H1 (cell line): ENCODE measurements at regions not wholly inside any gene's neighbourhood (a gene's known extent, or its start where the extent isn't known, plus 50 kb on each side); places are given as distances from the start of the nearest gene placed in this dataset.

ENCODE experiments used
- EZH2 ChIP-seq: fragments of 200-600 bp; sonication (generic); IDR thresholded peaks from 2 replicates; pipeline ENCODE4 v1.7.1; 2012; ENCODE audit warnings: low read depth, mild to moderate bottlenecking, moderate library complexity, low read length, inconsistent platforms; ENCODE audit not compliant: severe bottlenecking
- HDAC2 ChIP-seq, 2 experiments: fragments of 300-600 bp in 1 of 2; sonication (generic) in 1 of 2; IDR thresholded peaks; 2 replicates each; pipeline ENCODE4 v1.6.1; 2011 to 2012; ENCODE audit warnings: low read depth in 2 of 2, low read length in 2 of 2, mild to moderate bottlenecking in 2 of 2, moderate library complexity in 2 of 2, borderline replicate concordance in 1 of 2, inconsistent platforms in 1 of 2
- SRF ChIP-seq: IDR thresholded peaks from 2 replicates; pipeline ENCODE4 v1.6.1; 2011; ENCODE audit warnings: mild to moderate bottlenecking, low read depth, low read length, moderate library complexity
- TF ChIP-seq, protein P1 (sequence below), 3 experiments: IDR thresholded peaks; 1 replicate in 2 of 3; 2 replicates in 1 of 3; pipeline versions ENCODE4 v1.5.1 to v1.6.1; 2011; ENCODE audit warnings: low read length in 3 of 3, mild to moderate bottlenecking in 3 of 3, inconsistent platforms in 2 of 3, low read depth in 1 of 3, moderate library complexity in 1 of 3; ENCODE audit not compliant: insufficient read depth in 1 of 3; ENCODE audit errors: control extremely low read depth in 1 of 3

DNA sequence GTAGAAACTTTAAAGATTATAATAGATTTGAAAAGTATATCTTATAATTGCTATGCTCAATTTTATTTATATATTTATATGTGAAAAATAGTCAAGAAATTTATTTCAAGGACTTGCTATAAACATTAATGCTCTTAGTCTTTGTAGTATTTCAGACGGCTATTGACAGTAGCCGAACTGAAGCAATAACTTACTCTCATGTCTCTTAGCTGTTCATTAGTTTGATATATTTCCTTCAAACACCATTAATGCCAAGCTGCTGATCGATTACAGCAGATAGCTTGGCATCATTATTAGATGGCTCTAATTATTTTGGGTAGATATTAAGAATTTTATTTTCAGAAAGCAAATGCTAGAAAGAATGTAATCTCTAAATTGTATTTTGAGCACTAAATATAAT is 1151.5 kb upstream of the SPRY2 start:
- TF ChIP-seq HDAC2 (IDR thresholded peaks at IDR 0.05; ENCODE audit: borderline replicate concordance in 1 of 2, low read depth in 2 of 2, low read length in 2 of 2) (no peak), EZH2 (no peak), SRF (no peak)
- TF ChIP-seq, protein P1, sequence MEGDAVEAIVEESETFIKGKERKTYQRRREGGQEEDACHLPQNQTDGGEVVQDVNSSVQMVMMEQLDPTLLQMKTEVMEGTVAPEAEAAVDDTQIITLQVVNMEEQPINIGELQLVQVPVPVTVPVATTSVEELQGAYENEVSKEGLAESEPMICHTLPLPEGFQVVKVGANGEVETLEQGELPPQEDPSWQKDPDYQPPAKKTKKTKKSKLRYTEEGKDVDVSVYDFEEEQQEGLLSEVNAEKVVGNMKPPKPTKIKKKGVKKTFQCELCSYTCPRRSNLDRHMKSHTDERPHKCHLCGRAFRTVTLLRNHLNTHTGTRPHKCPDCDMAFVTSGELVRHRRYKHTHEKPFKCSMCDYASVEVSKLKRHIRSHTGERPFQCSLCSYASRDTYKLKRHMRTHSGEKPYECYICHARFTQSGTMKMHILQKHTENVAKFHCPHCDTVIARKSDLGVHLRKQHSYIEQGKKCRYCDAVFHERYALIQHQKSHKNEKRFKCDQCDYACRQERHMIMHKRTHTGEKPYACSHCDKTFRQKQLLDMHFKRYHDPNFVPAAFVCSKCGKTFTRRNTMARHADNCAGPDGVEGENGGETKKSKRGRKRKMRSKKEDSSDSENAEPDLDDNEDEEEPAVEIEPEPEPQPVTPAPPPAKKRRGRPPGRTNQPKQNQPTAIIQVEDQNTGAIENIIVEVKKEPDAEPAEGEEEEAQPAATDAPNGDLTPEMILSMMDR (IDR thresholded peaks at IDR 0.05; ENCODE audit: control extremely low read depth in 1 of 3, insufficient read depth in 1 of 3, low read depth in 1 of 3, low read length in 3 of 3) = no peak
